ENCODE measurements at regions not wholly inside any gene's neighbourhood (a gene's known extent, or its start where the extent isn't known, plus 50 kb on each side); places are given as distances from the start of the nearest gene placed in this dataset.

DNA sequence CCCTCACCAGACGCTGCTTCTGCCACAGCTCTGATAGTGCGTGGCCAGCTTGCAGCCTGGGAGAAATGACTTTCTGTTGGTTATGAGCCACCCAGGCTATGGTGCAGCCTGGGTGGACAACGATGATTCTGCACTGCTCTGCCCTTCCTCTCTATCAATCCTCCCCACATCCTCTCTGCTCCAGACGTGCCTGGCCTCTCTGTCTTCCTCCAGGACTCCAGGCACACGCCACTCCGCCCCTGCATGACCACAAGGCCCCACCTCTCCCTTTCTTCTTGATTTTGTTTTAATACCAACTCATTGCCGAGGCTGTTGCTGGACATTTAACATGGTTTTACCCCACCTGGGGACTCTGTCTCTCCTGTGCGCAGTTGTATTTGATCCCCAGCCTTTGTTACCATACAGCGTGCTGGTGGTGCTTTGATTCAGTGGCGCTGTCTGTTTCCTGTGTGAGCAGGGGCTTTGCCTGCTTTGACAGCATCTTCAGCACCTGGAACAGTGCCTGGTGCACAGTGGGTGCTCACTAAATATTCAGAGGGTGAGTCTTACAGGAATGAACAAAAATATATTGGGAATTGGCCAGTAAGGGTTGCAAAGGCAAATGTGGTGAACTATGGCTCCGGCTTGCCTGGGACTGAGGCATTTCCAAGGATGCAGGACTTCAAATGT lies 280.9 kb downstream of the CDH26 start:
- TF ChIP-seq, protein P1, sequence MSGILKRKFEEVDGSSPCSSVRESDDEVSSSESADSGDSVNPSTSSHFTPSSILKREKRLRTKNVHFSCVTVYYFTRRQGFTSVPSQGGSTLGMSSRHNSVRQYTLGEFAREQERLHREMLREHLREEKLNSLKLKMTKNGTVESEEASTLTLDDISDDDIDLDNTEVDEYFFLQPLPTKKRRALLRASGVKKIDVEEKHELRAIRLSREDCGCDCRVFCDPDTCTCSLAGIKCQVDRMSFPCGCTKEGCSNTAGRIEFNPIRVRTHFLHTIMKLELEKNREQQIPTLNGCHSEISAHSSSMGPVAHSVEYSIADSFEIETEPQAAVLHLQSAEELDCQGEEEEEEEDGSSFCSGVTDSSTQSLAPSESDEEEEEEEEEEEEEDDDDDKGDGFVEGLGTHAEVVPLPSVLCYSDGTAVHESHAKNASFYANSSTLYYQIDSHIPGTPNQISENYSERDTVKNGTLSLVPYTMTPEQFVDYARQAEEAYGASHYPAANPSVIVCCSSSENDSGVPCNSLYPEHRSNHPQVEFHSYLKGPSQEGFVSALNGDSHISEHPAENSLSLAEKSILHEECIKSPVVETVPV (CRISPR knock-in tag; IDR thresholded peaks at IDR 0.05): no peak
- no peak for TF ChIP-seq ARNTL (CRISPR knock-in tag; IDR thresholded peaks at IDR 0.05; ENCODE audit: borderline replicate concordance, low read depth)
- TF ChIP-seq, protein P2, sequence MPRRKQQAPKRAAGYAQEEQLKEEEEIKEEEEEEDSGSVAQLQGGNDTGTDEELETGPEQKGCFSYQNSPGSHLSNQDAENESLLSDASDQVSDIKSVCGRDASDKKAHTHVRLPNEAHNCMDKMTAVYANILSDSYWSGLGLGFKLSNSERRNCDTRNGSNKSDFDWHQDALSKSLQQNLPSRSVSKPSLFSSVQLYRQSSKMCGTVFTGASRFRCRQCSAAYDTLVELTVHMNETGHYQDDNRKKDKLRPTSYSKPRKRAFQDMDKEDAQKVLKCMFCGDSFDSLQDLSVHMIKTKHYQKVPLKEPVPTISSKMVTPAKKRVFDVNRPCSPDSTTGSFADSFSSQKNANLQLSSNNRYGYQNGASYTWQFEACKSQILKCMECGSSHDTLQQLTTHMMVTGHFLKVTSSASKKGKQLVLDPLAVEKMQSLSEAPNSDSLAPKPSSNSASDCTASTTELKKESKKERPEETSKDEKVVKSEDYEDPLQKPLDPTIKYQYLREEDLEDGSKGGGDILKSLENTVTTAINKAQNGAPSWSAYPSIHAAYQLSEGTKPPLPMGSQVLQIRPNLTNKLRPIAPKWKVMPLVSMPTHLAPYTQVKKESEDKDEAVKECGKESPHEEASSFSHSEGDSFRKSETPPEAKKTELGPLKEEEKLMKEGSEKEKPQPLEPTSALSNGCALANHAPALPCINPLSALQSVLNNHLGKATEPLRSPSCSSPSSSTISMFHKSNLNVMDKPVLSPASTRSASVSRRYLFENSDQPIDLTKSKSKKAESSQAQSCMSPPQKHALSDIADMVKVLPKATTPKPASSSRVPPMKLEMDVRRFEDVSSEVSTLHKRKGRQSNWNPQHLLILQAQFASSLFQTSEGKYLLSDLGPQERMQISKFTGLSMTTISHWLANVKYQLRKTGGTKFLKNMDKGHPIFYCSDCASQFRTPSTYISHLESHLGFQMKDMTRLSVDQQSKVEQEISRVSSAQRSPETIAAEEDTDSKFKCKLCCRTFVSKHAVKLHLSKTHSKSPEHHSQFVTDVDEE (CRISPR knock-in tag; IDR thresholded peaks at IDR 0.05): no peak
- TF ChIP-seq, protein P3, sequence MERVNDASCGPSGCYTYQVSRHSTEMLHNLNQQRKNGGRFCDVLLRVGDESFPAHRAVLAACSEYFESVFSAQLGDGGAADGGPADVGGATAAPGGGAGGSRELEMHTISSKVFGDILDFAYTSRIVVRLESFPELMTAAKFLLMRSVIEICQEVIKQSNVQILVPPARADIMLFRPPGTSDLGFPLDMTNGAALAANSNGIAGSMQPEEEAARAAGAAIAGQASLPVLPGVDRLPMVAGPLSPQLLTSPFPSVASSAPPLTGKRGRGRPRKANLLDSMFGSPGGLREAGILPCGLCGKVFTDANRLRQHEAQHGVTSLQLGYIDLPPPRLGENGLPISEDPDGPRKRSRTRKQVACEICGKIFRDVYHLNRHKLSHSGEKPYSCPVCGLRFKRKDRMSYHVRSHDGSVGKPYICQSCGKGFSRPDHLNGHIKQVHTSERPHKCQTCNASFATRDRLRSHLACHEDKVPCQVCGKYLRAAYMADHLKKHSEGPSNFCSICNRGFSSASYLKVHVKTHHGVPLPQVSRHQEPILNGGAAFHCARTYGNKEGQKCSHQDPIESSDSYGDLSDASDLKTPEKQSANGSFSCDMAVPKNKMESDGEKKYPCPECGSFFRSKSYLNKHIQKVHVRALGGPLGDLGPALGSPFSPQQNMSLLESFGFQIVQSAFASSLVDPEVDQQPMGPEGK (CRISPR knock-in tag; IDR thresholded peaks at IDR 0.05; ENCODE audit: borderline replicate concordance): no peak
- TF ChIP-seq ZFP3 (CRISPR knock-in tag; IDR thresholded peaks at IDR 0.05): no peak
- TF ChIP-seq, protein P4, sequence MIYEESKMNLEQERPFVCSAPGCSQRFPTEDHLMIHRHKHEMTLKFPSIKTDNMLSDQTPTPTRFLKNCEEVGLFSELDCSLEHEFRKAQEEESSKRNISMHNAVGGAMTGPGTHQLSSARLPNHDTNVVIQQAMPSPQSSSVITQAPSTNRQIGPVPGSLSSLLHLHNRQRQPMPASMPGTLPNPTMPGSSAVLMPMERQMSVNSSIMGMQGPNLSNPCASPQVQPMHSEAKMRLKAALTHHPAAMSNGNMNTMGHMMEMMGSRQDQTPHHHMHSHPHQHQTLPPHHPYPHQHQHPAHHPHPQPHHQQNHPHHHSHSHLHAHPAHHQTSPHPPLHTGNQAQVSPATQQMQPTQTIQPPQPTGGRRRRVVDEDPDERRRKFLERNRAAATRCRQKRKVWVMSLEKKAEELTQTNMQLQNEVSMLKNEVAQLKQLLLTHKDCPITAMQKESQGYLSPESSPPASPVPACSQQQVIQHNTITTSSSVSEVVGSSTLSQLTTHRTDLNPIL (CRISPR knock-in tag; IDR thresholded peaks at IDR 0.05; ENCODE audit: low read depth): no peak
- TF ChIP-seq OSR1 (CRISPR knock-in tag; IDR thresholded peaks at IDR 0.05): no peak
- no peak for TF ChIP-seq RARB (CRISPR knock-in tag; IDR thresholded peaks at IDR 0.05)
- TF ChIP-seq ISL1 (CRISPR knock-in tag; IDR thresholded peaks at IDR 0.05): no peak
- TF ChIP-seq BACH2 (CRISPR knock-in tag; IDR thresholded peaks at IDR 0.05; ENCODE audit: borderline replicate concordance): no peak
